Fibroblast of mammary gland (primary cell): ENCODE measurements at regions not wholly inside any gene's neighbourhood (a gene's known extent, or its start where the extent isn't known, plus 50 kb on each side); places are given as distances from the start of the nearest gene placed in this dataset.
A peak's percentile ranks its signal among the peaks of the same experiment; 100 is the strongest.

ENCODE experiments used
- DNase-seq: peaks from one replicate; pipeline ENCODE4 v3.0.0-alpha.2; 2010; ENCODE audit warnings: low read depth
- H3K4me3 ChIP-seq: 2 replicates; pipeline ENCODE4 v1.5.1; 2011; ENCODE audit warnings: low read depth, mild to moderate bottlenecking, low read length, moderate library complexity; ENCODE audit not compliant: control insufficient read depth
- TF ChIP-seq, protein P1 (sequence below): conservative IDR thresholded peaks from 2 replicates; pipeline ENCODE4 v1.5.1; 2011; ENCODE audit warnings: low read depth, low read length, inconsistent platforms; ENCODE audit not compliant: control insufficient read depth, insufficient read depth

GRCh38 chr19:31092274-31092673 is 257.0 kb downstream of the TSHZ3 start:
- no peak overlapping the region for H3K4me3 ChIP-seq
- no peak for DNase-seq
- TF ChIP-seq, protein P1, sequence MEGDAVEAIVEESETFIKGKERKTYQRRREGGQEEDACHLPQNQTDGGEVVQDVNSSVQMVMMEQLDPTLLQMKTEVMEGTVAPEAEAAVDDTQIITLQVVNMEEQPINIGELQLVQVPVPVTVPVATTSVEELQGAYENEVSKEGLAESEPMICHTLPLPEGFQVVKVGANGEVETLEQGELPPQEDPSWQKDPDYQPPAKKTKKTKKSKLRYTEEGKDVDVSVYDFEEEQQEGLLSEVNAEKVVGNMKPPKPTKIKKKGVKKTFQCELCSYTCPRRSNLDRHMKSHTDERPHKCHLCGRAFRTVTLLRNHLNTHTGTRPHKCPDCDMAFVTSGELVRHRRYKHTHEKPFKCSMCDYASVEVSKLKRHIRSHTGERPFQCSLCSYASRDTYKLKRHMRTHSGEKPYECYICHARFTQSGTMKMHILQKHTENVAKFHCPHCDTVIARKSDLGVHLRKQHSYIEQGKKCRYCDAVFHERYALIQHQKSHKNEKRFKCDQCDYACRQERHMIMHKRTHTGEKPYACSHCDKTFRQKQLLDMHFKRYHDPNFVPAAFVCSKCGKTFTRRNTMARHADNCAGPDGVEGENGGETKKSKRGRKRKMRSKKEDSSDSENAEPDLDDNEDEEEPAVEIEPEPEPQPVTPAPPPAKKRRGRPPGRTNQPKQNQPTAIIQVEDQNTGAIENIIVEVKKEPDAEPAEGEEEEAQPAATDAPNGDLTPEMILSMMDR = no peak

DNA sequence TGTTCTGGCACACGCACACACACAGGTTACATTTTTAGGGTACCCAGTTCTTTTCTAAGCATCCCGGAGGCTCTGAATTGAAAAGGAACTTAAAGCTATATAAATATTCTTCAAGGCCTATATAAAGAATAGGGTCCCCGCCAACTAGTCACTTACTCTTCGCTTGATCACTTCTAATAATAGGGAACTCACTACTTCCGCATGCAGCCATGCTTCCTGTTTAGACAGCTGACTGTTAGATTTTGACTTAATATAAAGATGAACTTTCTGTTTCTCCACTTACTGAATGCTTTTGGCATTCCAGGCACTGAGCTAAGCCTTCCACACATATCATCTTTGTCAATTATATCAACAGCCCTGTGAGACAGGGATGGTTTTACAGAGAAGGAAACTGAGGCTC is 259.6 kb downstream of the TSHZ3 start:
- TF ChIP-seq, protein P1 = no peak
- H3K4me3 ChIP-seq = no peak overlapping the region
- DNase-seq = no peak

GRCh38 chr19:31085125-31085524 is 264.1 kb downstream of the TSHZ3 start:
- peak; percentile 1 for DNase-seq
- TF ChIP-seq, protein P1 = no peak
- no peak overlapping the region for H3K4me3 ChIP-seq

DNA sequence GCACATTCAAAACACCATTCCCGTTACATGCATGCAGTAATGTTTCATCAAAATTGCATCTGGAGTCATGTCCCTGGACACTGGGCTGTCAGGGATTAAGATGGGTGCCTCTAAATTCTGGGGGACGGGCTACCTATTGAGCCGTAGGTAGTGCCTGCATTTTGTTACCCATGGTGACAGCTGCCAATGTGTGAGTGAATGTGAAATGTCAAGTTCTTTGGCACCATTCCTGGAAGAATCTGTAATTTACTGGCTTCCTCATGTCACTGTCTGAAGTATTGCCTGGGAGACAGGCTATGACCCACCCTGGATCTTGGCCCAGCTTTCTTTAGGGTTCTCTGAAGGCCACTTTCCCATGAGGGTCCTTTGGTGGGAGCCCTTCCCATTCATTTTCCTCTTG is 266.1 kb downstream of the TSHZ3 start:
- TF ChIP-seq, protein P1 = no peak
- H3K4me3 ChIP-seq = no peak overlapping the region
- DNase-seq = no peak

DNA sequence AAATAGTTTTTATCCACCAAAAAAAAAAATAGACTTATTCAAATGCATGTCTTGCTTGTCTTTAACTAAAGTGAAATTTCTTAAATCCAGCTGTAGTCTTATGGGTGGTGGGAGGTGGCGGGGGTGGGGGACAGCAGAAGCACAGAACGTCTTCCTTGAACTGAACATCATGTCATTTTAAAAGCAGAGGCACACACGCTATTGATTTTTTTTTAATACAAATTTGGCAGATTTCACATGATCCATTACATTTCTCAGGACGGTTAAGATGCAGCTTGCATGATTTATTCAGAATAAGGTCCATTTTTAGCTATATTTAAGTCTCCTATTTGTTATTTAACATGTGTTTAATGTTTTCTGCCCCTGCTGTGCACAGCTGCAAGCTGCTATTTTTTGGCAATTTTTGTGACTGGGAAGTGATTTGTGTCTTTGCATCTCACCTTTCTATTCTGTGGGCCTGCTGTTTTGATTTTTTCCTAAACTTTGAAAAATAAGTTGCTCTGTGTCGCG is 274.0 kb downstream of the TSHZ3 start:
- H3K4me3 ChIP-seq = no peak overlapping the region
- no peak for DNase-seq
- TF ChIP-seq, protein P1 = no peak

DNA sequence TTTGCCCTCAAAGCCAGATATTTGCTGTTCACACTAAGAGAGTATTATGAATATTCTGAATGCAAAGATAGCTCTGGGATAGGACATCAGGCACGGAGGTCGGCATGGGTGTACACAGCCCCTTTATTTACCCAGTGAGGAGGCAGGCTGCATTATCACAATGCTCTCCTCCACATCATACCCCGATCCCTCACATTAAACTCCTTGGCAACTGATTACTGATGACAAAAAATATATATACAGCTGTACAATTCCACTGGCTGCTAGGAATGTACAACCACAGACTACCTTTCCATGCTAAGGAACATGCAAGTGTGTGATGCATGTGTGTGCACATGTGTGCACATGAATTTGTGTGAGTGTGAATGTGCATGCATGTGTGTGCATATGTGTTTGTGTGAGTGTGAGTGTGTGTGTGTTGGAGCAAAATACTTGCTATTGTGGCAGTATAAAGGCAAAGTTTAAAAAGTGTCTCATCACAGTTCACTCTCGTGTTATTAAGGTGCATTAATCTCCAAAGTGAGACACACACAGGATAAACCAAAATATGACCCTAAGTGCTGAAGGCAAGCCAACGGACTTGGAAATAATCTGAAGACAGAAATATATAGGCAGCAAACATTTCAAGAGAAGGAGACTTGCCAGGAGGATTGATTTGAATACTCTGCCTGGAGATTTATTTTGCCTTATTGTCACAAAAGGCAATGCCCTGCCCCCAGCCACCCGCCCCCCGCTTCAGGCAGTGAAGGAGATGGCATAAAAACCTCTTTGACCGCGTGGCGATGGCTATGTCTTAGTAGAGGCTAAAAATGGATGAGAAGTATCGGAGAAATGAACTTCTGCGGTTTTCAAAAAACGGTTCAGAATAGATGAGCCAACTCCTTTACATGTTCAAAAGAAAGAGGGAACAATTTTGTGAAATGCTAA is 274.8 kb downstream of the TSHZ3 start:
- no peak for DNase-seq
- TF ChIP-seq, protein P1 = no peak
- H3K4me3 ChIP-seq = no peak overlapping the region
